ENCODE measurements at regions not wholly inside any gene's neighbourhood (a gene's known extent, or its start where the extent isn't known, plus 50 kb on each side); places are given as distances from the start of the nearest gene placed in this dataset.

DNA sequence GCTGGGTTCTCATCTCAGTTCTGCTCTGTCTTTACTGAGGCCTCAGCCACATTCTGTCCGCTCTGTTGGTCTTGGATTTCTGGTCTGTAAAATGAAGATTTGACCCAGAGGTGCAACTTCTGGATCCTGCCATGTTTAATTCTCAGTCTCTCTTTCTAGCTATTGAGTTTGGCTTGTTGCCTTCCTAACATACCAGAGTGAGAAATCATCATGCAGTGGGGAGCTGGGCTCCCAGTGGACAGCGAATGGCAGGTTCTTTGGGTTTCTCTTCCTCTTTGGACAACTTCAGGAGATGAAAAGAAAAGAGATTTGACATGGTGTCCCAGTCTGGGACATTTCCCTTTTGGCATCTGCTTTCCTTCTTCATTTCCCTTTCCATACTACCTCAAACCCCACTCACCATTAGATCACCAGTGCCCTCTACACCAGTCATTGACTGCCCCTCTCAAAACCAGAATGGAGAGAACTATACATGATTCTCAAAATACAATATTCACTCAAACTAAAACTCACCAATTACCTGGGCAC lies 334.7 kb downstream of the ACTL7B start:
- H3K27me3 ChIP-seq (ENCODE audit: insufficient read depth), result no peaks in the 10 kb centered on the region
- H4K20me1 ChIP-seq (replicated peaks; ENCODE audit: insufficient read depth), result no peaks in the 10 kb centered on the region
- no peaks in the 10 kb centered on the region for H3K4me1 ChIP-seq (ENCODE audit: insufficient read depth)
- Mint-ChIP-seq H3K27me3 (ENCODE audit: insufficient read depth, low read depth, poor library complexity) (no peaks in the 10 kb centered on the region), H3K36me3 (ENCODE audit: low read depth) (no peaks in the 10 kb centered on the region), H3K27ac (no peak overlapping the region), H3K4me3 (no peak overlapping the region), H3K4me1 (no peaks in the 10 kb centered on the region), H3K9me3 (no peaks in the 10 kb centered on the region)
- no peak overlapping the region for H3K27ac ChIP-seq (ENCODE audit: low read depth)
- no peak overlapping the region for H3K4me2 ChIP-seq
- no peak overlapping the region for H3K4me3 ChIP-seq
- ATAC-seq, result no peak
- H2AFZ ChIP-seq, result no peak overlapping the region
- H3F3A ChIP-seq (replicated peaks; ENCODE audit: low read depth), result no peaks in the 10 kb centered on the region
- TF ChIP-seq EZH2phosphoT487 (IDR thresholded peaks at IDR 0.05; ENCODE audit: unreplicated experiment) (no peak), ZNF331 (CRISPR knock-in tag; IDR thresholded peaks at IDR 0.05; ENCODE audit: low read depth) (no peak), ZNF114 (CRISPR knock-in tag; IDR thresholded peaks at IDR 0.05) (no peak), JUNB (IDR thresholded peaks at IDR 0.05; ENCODE audit: unreplicated experiment) (no peak), EZH2 (IDR thresholded peaks at IDR 0.05; ENCODE audit: low read depth, unreplicated experiment) (no peak), NANOG (IDR thresholded peaks at IDR 0.05; ENCODE audit: borderline replicate concordance) (no peak), CREB1 (CRISPR knock-in tag; IDR thresholded peaks at IDR 0.05; ENCODE audit: low read depth) (no peak), STAT1 (IDR thresholded peaks at IDR 0.05; ENCODE audit: unreplicated experiment) (no peak), POLR2AphosphoS5 (IDR thresholded peaks at IDR 0.05; ENCODE audit: low read depth) (no peak)
- TF ChIP-seq, protein P1, sequence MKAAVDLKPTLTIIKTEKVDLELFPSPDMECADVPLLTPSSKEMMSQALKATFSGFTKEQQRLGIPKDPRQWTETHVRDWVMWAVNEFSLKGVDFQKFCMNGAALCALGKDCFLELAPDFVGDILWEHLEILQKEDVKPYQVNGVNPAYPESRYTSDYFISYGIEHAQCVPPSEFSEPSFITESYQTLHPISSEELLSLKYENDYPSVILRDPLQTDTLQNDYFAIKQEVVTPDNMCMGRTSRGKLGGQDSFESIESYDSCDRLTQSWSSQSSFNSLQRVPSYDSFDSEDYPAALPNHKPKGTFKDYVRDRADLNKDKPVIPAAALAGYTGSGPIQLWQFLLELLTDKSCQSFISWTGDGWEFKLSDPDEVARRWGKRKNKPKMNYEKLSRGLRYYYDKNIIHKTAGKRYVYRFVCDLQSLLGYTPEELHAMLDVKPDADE (IDR thresholded peaks at IDR 0.05), result no peak
- TF ChIP-seq, protein P2, sequence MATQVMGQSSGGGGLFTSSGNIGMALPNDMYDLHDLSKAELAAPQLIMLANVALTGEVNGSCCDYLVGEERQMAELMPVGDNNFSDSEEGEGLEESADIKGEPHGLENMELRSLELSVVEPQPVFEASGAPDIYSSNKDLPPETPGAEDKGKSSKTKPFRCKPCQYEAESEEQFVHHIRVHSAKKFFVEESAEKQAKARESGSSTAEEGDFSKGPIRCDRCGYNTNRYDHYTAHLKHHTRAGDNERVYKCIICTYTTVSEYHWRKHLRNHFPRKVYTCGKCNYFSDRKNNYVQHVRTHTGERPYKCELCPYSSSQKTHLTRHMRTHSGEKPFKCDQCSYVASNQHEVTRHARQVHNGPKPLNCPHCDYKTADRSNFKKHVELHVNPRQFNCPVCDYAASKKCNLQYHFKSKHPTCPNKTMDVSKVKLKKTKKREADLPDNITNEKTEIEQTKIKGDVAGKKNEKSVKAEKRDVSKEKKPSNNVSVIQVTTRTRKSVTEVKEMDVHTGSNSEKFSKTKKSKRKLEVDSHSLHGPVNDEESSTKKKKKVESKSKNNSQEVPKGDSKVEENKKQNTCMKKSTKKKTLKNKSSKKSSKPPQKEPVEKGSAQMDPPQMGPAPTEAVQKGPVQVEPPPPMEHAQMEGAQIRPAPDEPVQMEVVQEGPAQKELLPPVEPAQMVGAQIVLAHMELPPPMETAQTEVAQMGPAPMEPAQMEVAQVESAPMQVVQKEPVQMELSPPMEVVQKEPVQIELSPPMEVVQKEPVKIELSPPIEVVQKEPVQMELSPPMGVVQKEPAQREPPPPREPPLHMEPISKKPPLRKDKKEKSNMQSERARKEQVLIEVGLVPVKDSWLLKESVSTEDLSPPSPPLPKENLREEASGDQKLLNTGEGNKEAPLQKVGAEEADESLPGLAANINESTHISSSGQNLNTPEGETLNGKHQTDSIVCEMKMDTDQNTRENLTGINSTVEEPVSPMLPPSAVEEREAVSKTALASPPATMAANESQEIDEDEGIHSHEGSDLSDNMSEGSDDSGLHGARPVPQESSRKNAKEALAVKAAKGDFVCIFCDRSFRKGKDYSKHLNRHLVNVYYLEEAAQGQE (IDR thresholded peaks at IDR 0.05; ENCODE audit: unreplicated experiment), result no peak
- TF ChIP-seq, protein P3, sequence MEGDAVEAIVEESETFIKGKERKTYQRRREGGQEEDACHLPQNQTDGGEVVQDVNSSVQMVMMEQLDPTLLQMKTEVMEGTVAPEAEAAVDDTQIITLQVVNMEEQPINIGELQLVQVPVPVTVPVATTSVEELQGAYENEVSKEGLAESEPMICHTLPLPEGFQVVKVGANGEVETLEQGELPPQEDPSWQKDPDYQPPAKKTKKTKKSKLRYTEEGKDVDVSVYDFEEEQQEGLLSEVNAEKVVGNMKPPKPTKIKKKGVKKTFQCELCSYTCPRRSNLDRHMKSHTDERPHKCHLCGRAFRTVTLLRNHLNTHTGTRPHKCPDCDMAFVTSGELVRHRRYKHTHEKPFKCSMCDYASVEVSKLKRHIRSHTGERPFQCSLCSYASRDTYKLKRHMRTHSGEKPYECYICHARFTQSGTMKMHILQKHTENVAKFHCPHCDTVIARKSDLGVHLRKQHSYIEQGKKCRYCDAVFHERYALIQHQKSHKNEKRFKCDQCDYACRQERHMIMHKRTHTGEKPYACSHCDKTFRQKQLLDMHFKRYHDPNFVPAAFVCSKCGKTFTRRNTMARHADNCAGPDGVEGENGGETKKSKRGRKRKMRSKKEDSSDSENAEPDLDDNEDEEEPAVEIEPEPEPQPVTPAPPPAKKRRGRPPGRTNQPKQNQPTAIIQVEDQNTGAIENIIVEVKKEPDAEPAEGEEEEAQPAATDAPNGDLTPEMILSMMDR (conservative IDR thresholded peaks at IDR 0.05; ENCODE audit: low read depth in 2 of 2), result no peak
- TF ChIP-seq, protein P4, sequence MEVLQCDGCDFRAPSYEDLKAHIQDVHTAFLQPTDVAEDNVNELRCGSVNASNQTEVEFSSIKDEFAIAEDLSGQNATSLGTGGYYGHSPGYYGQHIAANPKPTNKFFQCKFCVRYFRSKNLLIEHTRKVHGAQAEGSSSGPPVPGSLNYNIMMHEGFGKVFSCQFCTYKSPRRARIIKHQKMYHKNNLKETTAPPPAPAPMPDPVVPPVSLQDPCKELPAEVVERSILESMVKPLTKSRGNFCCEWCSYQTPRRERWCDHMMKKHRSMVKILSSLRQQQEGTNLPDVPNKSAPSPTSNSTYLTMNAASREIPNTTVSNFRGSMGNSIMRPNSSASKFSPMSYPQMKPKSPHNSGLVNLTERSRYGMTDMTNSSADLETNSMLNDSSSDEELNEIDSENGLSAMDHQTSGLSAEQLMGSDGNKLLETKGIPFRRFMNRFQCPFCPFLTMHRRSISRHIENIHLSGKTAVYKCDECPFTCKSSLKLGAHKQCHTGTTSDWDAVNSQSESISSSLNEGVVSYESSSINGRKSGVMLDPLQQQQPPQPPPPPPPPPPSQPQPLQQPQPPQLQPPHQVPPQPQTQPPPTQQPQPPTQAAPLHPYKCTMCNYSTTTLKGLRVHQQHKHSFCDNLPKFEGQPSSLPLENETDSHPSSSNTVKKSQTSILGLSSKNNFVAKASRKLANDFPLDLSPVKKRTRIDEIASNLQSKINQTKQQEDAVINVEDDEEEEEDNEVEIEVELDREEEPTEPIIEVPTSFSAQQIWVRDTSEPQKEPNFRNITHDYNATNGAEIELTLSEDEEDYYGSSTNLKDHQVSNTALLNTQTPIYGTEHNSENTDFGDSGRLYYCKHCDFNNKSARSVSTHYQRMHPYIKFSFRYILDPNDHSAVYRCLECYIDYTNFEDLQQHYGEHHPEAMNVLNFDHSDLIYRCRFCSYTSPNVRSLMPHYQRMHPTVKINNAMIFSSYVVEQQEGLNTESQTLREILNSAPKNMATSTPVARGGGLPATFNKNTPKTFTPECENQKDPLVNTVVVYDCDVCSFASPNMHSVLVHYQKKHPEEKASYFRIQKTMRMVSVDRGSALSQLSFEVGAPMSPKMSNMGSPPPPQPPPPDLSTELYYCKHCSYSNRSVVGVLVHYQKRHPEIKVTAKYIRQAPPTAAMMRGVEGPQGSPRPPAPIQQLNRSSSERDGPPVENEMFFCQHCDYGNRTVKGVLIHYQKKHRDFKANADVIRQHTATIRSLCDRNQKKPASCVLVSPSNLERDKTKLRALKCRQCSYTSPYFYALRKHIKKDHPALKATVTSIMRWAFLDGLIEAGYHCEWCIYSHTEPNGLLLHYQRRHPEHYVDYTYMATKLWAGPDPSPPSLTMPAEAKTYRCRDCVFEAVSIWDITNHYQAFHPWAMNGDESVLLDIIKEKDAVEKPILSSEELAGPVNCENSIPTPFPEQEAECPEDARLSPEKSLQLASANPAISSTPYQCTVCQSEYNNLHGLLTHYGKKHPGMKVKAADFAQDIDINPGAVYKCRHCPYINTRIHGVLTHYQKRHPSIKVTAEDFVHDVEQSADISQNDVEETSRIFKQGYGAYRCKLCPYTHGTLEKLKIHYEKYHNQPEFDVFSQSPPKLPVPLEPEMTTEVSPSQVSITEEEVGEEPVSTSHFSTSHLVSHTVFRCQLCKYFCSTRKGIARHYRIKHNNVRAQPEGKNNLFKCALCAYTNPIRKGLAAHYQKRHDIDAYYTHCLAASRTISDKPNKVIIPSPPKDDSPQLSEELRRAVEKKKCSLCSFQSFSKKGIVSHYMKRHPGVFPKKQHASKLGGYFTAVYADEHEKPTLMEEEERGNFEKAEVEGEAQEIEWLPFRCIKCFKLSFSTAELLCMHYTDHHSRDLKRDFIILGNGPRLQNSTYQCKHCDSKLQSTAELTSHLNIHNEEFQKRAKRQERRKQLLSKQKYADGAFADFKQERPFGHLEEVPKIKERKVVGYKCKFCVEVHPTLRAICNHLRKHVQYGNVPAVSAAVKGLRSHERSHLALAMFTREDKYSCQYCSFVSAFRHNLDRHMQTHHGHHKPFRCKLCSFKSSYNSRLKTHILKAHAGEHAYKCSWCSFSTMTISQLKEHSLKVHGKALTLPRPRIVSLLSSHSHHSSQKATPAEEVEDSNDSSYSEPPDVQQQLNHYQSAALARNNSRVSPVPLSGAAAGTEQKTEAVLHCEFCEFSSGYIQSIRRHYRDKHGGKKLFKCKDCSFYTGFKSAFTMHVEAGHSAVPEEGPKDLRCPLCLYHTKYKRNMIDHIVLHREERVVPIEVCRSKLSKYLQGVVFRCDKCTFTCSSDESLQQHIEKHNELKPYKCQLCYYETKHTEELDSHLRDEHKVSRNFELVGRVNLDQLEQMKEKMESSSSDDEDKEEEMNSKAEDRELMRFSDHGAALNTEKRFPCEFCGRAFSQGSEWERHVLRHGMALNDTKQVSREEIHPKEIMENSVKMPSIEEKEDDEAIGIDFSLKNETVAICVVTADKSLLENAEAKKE (CRISPR knock-in tag; IDR thresholded peaks at IDR 0.05), result no peak
- DNase-seq (ENCODE audit: low spot score), result no peak
- no peaks in the 10 kb centered on the region for H3K36me3 ChIP-seq (ENCODE audit: insufficient read depth)
- no peaks in the 10 kb centered on the region for H3K79me2 ChIP-seq (replicated peaks; ENCODE audit: insufficient read depth)
- H3K9me2 ChIP-seq (ENCODE audit: insufficient read depth), result no peaks in the 10 kb centered on the region

Measured in GM23338 (cell line).